Adrenal gland (tissue), 9 donors: ENCODE measurements at regions not wholly inside any gene's neighbourhood (a gene's known extent, or its start where the extent isn't known, plus 50 kb on each side); places are given as distances from the start of the nearest gene placed in this dataset.
"Not testable (repeated sequence)": the region's sequence is repeated elsewhere in the genome, so short reads cannot be mapped to it uniquely, and the experiment has no call there.

Experiments
- DNase-seq, 7 donors: peaks; one replicate each; pipeline ENCODE4 v3.0.0-alpha.2; 2019 to 2020
- H3K27ac ChIP-seq, 5 donors: fragments of 200-600 bp; sonication (generic) in 4 of 5; 1 replicate in 3 of 5; 2 replicates in 2 of 5; pipeline versions ENCODE4 v1.5.1 to v1.8.0; 2016 to 2020; ENCODE audit warnings: mild to moderate bottlenecking in 1 of 5
- H3K27me3 ChIP-seq: fragments of 200-600 bp; 2 replicates; pipeline ENCODE4 v1.8.0; 2021
- H3K36me3 ChIP-seq, 2 donors: fragments of 200-600 bp; replicated peaks in 1 of 2; 1 replicate in 1 of 2; 2 replicates in 1 of 2; pipeline versions ENCODE4 v1.5.1 to v1.8.0; 2018 to 2022
- H3K4me1 ChIP-seq, 2 donors: fragments of 200-600 bp; replicated peaks in 1 of 2; 1 replicate in 1 of 2; 2 replicates in 1 of 2; pipeline versions ENCODE4 v1.5.1 to v1.8.0; 2018 to 2021
- H3K4me3 ChIP-seq, 4 donors: fragments of 200-600 bp; sonication (generic) in 3 of 4; one replicate each; pipeline ENCODE4 v1.5.1; 2016 to 2018
- H3K9me3 ChIP-seq, 3 donors: fragments of 200-600 bp; sonication (generic) in 1 of 3; replicated peaks in 1 of 3; 1 replicate in 2 of 3; 2 replicates in 1 of 3; pipeline versions ENCODE4 v1.5.1 to v1.8.0; 2016 to 2021
- CTCF ChIP-seq, 6 experiments: fragments of 450-650 bp in 4 of 6; fragments of 200-600 bp in 2 of 6; sonication (generic) in 1 of 6; IDR thresholded peaks; 1 replicate in 5 of 6; 2 replicates in 1 of 6; pipeline versions ENCODE4 v1.5.1 to v1.8.0; 2016 to 2021; ENCODE audit warnings: antibody characterized with exemption in 6 of 6, mild to moderate bottlenecking in 2 of 6, moderate library complexity in 1 of 6
- POLR2A ChIP-seq, 2 donors: fragments of 450-650 bp; IDR thresholded peaks; one replicate each; pipeline ENCODE4 v1.6.1; 2017; ENCODE audit warnings: antibody characterized with exemption in 2 of 2, mild to moderate bottlenecking in 2 of 2, moderate library complexity in 1 of 2
- WGBS, 4 donors: extraction: QIAGEN DNeasy Blood & Tissue Kit in 2 of 4; methylation state at CpG; one replicate each; pipeline versions ENCODE4 v1.1.5 to v1.1.7; 2013 to 2017; 5-methylcytosine and 5-hydroxymethylcytosine counted together
- intact Hi-C, 2 donors: fragments of 100-400 bp; cut with DNase I; formaldehyde crosslinking; loops; one replicate each; pipeline versions ENCODE4 v1.14.1 to v1.15.0; 2022 to 2023
- donor health status: healthy with polysubstance abuse.
- donor health status: Bipolar disorder and iron deficiency.
- donor health status: DM: yes; HTN: yes; CAD: no.
- donor health status: DM: no; HTN: no; CAD: no.
- donor health status: DM: no; HTN: no; CAD: no.

- Histone ChIP-seq H3K4me1 (no peaks in the 10 kb centered on the region), H3K36me3 (no peaks in the 10 kb centered on the region), H3K9me3 (no peaks in the 10 kb centered on the region), H3K4me3 (no peak overlapping the region), H3K27ac (no peak overlapping the region), H3K27me3 (no peaks in the 10 kb centered on the region)
- 30 to 76% (median 55%) methylated on average over 2 of the region's 2 CpGs for WGBS, 4 donors
- intact Hi-C loops, result no loop called here
- DNase-seq, result no peak
- no peak for TF ChIP-seq CTCF (IDR thresholded peaks at IDR 0.05)
Observed at GRCh38 chr6:144955392-144955791, 670.3 kb downstream of the UTRN start.

GRCh38 chr6:144955859-144956258, 670.7 kb downstream of the UTRN start:
- no peak overlapping the region for H3K27ac ChIP-seq
- intact Hi-C loops, result no loop called here
- H3K27me3 ChIP-seq, result no peaks in the 10 kb centered on the region
- H3K9me3 ChIP-seq, result no peaks in the 10 kb centered on the region
- DNase-seq, result no peak
- no peaks in the 10 kb centered on the region for H3K36me3 ChIP-seq
- no peaks in the 10 kb centered on the region for H3K4me1 ChIP-seq
- TF ChIP-seq POLR2A (IDR thresholded peaks at IDR 0.05) (no peak), CTCF (IDR thresholded peaks at IDR 0.05) (no peak)
- WGBS, 4 donors, result 76 to 85% (median 79%) methylated on average over 3 of the region's 3 CpGs
- H3K4me3 ChIP-seq, result no peak overlapping the region

DNA sequence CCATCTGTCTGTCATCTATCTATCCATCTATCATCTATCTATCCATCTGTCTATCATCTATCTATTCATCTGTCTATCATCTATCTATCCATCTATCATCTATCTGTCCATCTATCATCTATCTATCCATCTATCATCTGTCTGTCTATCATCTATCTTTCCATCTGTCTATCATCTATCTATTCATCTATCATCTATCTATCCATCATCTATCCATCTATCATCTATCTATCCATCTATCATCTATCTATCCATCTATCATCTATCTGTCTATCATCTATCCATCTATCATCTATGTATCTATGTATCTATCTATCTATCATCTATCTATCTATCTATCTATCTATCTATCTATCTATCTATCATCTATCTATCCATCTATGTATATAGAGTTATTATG, 671.6 kb downstream of the UTRN start:
- H3K9me3 ChIP-seq, H3K27me3 ChIP-seq, H3K36me3 ChIP-seq, DNase-seq, H3K4me1 ChIP-seq, intact Hi-C loops, H3K27ac ChIP-seq, H3K4me3 ChIP-seq: not testable (repeated sequence)

- intact Hi-C loops, result no loop called here
Observed at GRCh38 chr6:144957236-144957937, 672.3 kb downstream of the UTRN start.

More at GRCh38 chr6:144957236-144957937, 672.3 kb downstream of the UTRN start:
- no peak for DNase-seq
- Histone ChIP-seq H3K27me3 (no peaks in the 10 kb centered on the region), H3K4me1 (no peaks in the 10 kb centered on the region), H3K36me3 (no peaks in the 10 kb centered on the region), H3K4me3 (no peak overlapping the region), H3K27ac (no peak overlapping the region), H3K9me3 (no peaks in the 10 kb centered on the region)
- 93 to 100% (median 97%) methylated on average over 1 of the region's 1 CpG for WGBS, 4 donors
- TF ChIP-seq CTCF (IDR thresholded peaks at IDR 0.05) (no peak), POLR2A (IDR thresholded peaks at IDR 0.05) (no peak)
